Panc1 (cell line): ENCODE measurements at regions not wholly inside any gene's neighbourhood (a gene's known extent, or its start where the extent isn't known, plus 50 kb on each side); places are given as distances from the start of the nearest gene placed in this dataset.

ENCODE experiments used
- ATAC-seq: fragments of 200-7000 bp; cut with Tn5 transposase; 2 replicates; pipeline ENCODE4 v1.9.1; 2020; ENCODE audit warnings: mild to moderate bottlenecking, moderate library complexity
- BruUV-seq: library from RNA; stranded (reverse); fragments of 400-500 nt; replicated peaks from 2 replicates; lab custom pipeline; 2021; lab: Mats Ljungman, UMichigan
- CTCF ChIA-PET: fragments of 300-600 bp; sonication (Branson Sonifier 250); formaldehyde crosslinking; loops from one replicate; lab custom pipeline; 2022; ENCODE audit warnings: antibody characterized with exemption; lab: Charles Lee
- POLR2A ChIA-PET: fragments of 300-600 bp; sonication (Branson Sonifier 250); formaldehyde crosslinking; loops from one replicate; lab custom pipeline; 2022; ENCODE audit warnings: antibody characterized with exemption; lab: Charles Lee
- DNase-seq: peaks from one replicate; pipeline ENCODE4 v3.0.0-alpha.2; 2010; ENCODE audit warnings: low read depth, low spot score
- H3K27ac ChIP-seq: 2 replicates; pipeline ENCODE4 v1.5.1; 2011; ENCODE audit warnings: mild to moderate bottlenecking, low read length, inconsistent platforms
- H3K27me3 ChIP-seq: fragments of 200-500 bp; sonication (Bioruptor generic); 2 replicates; pipeline ENCODE4 v1.6.0; 2014; ENCODE audit warnings: low read length, inconsistent platforms; ENCODE audit not compliant: control insufficient read depth, insufficient read depth
- H3K36me3 ChIP-seq: fragments of 200-500 bp; sonication (Bioruptor generic); 2 replicates; pipeline ENCODE4 v1.5.1; 2014; ENCODE audit warnings: inconsistent platforms, mild to moderate bottlenecking, low read length, moderate library complexity; ENCODE audit not compliant: control insufficient read depth, insufficient read depth
- H3K4me1 ChIP-seq: 2 replicates; pipeline ENCODE4 v1.5.1; 2011; ENCODE audit warnings: inconsistent platforms, mild to moderate bottlenecking, low read length, moderate library complexity; ENCODE audit not compliant: control insufficient read depth, insufficient read depth
- H3K4me3 ChIP-seq, 2 experiments: 2 replicates each; pipeline ENCODE4 v1.5.1; 2011 to 2012; ENCODE audit warnings: low read depth in 2 of 2, low read length in 2 of 2, mild to moderate bottlenecking in 2 of 2, inconsistent platforms in 1 of 2, moderate library complexity in 1 of 2
- H3K9me3 ChIP-seq: fragments of 200-500 bp; sonication (Bioruptor generic); 2 replicates; pipeline ENCODE4 v1.5.1; 2014; ENCODE audit warnings: low read depth, mild to moderate bottlenecking, inconsistent platforms, low read length, moderate library complexity; ENCODE audit not compliant: control insufficient read depth, insufficient read depth
- POLR2AphosphoS5 ChIP-seq: IDR thresholded peaks from 2 replicates; pipeline ENCODE4 v1.6.1; 2012; ENCODE audit warnings: mild to moderate bottlenecking, low read depth, low read length, moderate library complexity
- SIN3A ChIP-seq: IDR thresholded peaks from 2 replicates; pipeline ENCODE4 v1.6.1; 2012; ENCODE audit warnings: low read depth, mild to moderate bottlenecking, low read length, moderate library complexity, borderline replicate concordance; ENCODE audit not compliant: insufficient read depth
- TCF7L2 ChIP-seq: IDR thresholded peaks from 2 replicates; pipeline ENCODE4 v1.6.1; 2011; ENCODE audit warnings: mild to moderate bottlenecking, low read depth, low read length, inconsistent platforms
- in situ Hi-C: cut with HindIII; loops from 2 replicates; pipeline ENCODE4 v1.10.0; 2016; ENCODE audit warnings: low sequenced_read_pairs, low pct_unique_long_range_greater_than_20kb
- intact Hi-C: fragments of 100-400 bp; cut with micrococcal nuclease; formaldehyde crosslinking; loops from one replicate; pipeline ENCODE4 v1.10.0; 2022; ENCODE audit not compliant: unreplicated experiment
- TF ChIP-seq, protein P1 (sequence below): fragments of 450-650 bp; IDR thresholded peaks from 2 replicates; pipeline ENCODE4 v1.5.1; 2017; ENCODE audit warnings: mild to moderate bottlenecking
- TF ChIP-seq, protein P2 (sequence below), 2 experiments: IDR thresholded peaks; 2 replicates each; pipeline ENCODE4 v1.6.1; 2011 to 2012; ENCODE audit warnings: low read depth in 2 of 2, control low read depth in 1 of 2, low read length in 1 of 2, mild to moderate bottlenecking in 1 of 2, moderate library complexity in 1 of 2; ENCODE audit not compliant: insufficient read depth in 1 of 2

DNA sequence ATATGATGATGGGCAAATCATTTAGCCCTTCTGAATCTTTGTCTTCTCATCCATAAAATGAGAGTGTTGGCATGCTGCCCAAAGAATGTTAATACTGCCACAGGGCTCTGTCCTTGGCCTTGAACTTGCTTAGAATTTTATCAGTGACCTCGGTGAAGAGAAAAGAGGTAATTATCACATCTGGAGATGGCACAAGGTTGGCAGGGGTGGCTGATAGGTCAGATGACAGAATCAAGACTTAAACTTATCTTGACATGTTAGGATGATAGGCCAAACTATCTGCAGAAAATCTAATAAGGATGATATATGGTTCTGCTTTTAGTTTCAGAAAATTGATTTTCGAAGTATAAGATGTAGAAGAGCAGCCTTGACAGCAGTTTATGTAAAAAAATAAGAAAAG lies 599.1 kb upstream of the CLINT1 start:
- Histone ChIP-seq H3K4me1 (no peaks in the 10 kb centered on the region), H3K36me3 (no peaks in the 10 kb centered on the region), H3K27ac (no peak overlapping the region), H3K4me3 (no peak overlapping the region), H3K9me3 (no peaks in the 10 kb centered on the region), H3K27me3 (no peaks in the 10 kb centered on the region)
- TF ChIP-seq, protein P1, sequence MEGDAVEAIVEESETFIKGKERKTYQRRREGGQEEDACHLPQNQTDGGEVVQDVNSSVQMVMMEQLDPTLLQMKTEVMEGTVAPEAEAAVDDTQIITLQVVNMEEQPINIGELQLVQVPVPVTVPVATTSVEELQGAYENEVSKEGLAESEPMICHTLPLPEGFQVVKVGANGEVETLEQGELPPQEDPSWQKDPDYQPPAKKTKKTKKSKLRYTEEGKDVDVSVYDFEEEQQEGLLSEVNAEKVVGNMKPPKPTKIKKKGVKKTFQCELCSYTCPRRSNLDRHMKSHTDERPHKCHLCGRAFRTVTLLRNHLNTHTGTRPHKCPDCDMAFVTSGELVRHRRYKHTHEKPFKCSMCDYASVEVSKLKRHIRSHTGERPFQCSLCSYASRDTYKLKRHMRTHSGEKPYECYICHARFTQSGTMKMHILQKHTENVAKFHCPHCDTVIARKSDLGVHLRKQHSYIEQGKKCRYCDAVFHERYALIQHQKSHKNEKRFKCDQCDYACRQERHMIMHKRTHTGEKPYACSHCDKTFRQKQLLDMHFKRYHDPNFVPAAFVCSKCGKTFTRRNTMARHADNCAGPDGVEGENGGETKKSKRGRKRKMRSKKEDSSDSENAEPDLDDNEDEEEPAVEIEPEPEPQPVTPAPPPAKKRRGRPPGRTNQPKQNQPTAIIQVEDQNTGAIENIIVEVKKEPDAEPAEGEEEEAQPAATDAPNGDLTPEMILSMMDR = no peak
- TF ChIP-seq TCF7L2 (no peak), POLR2AphosphoS5 (no peak), SIN3A (no peak)
- TF ChIP-seq, protein P2, sequence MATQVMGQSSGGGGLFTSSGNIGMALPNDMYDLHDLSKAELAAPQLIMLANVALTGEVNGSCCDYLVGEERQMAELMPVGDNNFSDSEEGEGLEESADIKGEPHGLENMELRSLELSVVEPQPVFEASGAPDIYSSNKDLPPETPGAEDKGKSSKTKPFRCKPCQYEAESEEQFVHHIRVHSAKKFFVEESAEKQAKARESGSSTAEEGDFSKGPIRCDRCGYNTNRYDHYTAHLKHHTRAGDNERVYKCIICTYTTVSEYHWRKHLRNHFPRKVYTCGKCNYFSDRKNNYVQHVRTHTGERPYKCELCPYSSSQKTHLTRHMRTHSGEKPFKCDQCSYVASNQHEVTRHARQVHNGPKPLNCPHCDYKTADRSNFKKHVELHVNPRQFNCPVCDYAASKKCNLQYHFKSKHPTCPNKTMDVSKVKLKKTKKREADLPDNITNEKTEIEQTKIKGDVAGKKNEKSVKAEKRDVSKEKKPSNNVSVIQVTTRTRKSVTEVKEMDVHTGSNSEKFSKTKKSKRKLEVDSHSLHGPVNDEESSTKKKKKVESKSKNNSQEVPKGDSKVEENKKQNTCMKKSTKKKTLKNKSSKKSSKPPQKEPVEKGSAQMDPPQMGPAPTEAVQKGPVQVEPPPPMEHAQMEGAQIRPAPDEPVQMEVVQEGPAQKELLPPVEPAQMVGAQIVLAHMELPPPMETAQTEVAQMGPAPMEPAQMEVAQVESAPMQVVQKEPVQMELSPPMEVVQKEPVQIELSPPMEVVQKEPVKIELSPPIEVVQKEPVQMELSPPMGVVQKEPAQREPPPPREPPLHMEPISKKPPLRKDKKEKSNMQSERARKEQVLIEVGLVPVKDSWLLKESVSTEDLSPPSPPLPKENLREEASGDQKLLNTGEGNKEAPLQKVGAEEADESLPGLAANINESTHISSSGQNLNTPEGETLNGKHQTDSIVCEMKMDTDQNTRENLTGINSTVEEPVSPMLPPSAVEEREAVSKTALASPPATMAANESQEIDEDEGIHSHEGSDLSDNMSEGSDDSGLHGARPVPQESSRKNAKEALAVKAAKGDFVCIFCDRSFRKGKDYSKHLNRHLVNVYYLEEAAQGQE (IDR thresholded peaks at IDR 0.05; ENCODE audit: insufficient read depth in 1 of 2, low read depth in 2 of 2, low read length in 1 of 2) = no peak
- no TSS peak for BruUV-seq
- POLR2A ChIA-PET = no interaction called here
- in situ Hi-C loops = no loop called here
- no peak for DNase-seq
- intact Hi-C loops = no loop called here
- CTCF ChIA-PET = no interaction called here
- ATAC-seq = no peak

DNA sequence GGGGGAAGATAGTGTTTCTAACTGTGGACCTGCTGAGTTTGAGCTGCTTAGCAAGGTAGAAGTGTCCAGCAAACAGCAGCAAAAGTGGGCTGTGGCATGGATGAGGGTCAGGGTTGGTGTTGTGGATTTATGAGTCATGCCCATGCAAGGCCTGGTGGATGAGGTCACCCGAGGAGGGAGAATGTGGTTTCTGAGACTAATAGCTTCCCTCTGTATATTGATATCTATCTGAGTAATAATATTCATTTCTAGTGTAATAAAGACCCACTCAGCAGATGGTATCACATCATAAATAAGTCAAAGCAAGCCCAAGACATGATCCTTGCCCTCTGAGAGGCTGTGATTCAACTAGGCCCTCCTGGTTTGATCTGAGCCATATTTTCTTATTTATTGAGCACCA lies 597.8 kb upstream of the CLINT1 start:
- ChIA-PET CTCF (no interaction called here), POLR2A (no interaction called here)
- Histone ChIP-seq H3K27ac (no peak overlapping the region), H3K27me3 (no peaks in the 10 kb centered on the region), H3K4me1 (no peaks in the 10 kb centered on the region), H3K36me3 (no peaks in the 10 kb centered on the region), H3K4me3 (no peak overlapping the region), H3K9me3 (no peaks in the 10 kb centered on the region)
- no peak for ATAC-seq
- no TSS peak for BruUV-seq
- no peak for DNase-seq
- in situ Hi-C loops (no loop called here), intact Hi-C loops (no loop called here)
- TF ChIP-seq, protein P1 = no peak
- TF ChIP-seq POLR2AphosphoS5 (no peak), SIN3A (no peak), TCF7L2 (no peak)
- TF ChIP-seq, protein P2 (IDR thresholded peaks at IDR 0.05; ENCODE audit: insufficient read depth in 1 of 2, low read depth in 2 of 2, low read length in 1 of 2) = no peak
